K562 (cell line): ENCODE measurements at regions not wholly inside any gene's neighbourhood (a gene's known extent, or its start where the extent isn't known, plus 50 kb on each side); places are given as distances from the start of the nearest gene placed in this dataset.

Source experiments
- ATAC-seq: fragments of 200-7000 bp; cut with Tn5 transposase; 3 replicates; pipeline ENCODE4 v1.9.1; 2020; ENCODE audit warnings: moderate library complexity
- BruUV-seq: library from RNA; stranded (reverse); fragments of 400-500 nt; replicated peaks from 2 replicates; lab custom pipeline; 2021; lab: Mats Ljungman, UMichigan
- CTCF ChIA-PET: fragments of 300-600 bp; formaldehyde crosslinking; extraction: SDS; loops from one replicate; lab custom pipeline; 2021; ENCODE audit warnings: low intra/inter-chr PET ratio; lab: Yijun Ruan, JAX
- POLR2A ChIA-PET: fragments of 300-600, 350-650 bp; sonication (Branson Sonifier 250); formaldehyde crosslinking; extraction: SDS; loops from one replicate; lab custom pipeline; 2021; ENCODE audit warnings: antibody characterized with exemption, inconsistent platforms; lab: Yijun Ruan, JAX
- DNase-seq, 4 experiments: peaks; one replicate each; pipeline versions ENCODE4 v3.0.0 to v3.0.0-alpha.2; 2011 to 2018; ENCODE audit warnings: low spot score in 3 of 4, mixed read lengths in 3 of 4; ENCODE audit errors: extremely low read depth in 1 of 4
- FAIRE-seq: peaks from 2 replicates; lab custom pipeline; 2011; peaks lifted over from hg19 to GRCh38; lab: Jason Lieb, UNC
- H2AFZ ChIP-seq: 2 replicates; pipeline ENCODE4 v1.6.0; 2011; ENCODE audit warnings: low read depth, low read length, control low read depth, inconsistent platforms
- H3K27ac ChIP-seq: fragments of 200-600 bp; 3 replicates; pipeline ENCODE4 v1.8.0; 2011; ENCODE audit warnings: low read depth, mild to moderate bottlenecking, control low read depth, inconsistent platforms, low read length, moderate library complexity, mixed read lengths; ENCODE audit errors: extremely low read depth
- H3K27me3 ChIP-seq, 2 experiments: fragments of 300-600 bp in 1 of 2; 2 replicates in 1 of 2; 3 replicates in 1 of 2; pipeline versions ENCODE4 v1.6.0 to v1.8.0; 2011; ENCODE audit warnings: inconsistent platforms in 2 of 2, low read length in 2 of 2, mild to moderate bottlenecking in 1 of 2, mixed read lengths in 1 of 2, moderate library complexity in 1 of 2; ENCODE audit not compliant: control insufficient read depth in 2 of 2, insufficient read depth in 2 of 2
- H3K36me3 ChIP-seq: fragments of 300-600 bp; 3 replicates; pipeline ENCODE4 v1.8.0; 2011; ENCODE audit warnings: mild to moderate bottlenecking, low read length, inconsistent platforms; ENCODE audit not compliant: control insufficient read depth, insufficient read depth
- H3K4me1 ChIP-seq, 2 experiments: fragments of 200-600 bp in 1 of 2; replicated peaks in 1 of 2; 2 replicates in 1 of 2; 3 replicates in 1 of 2; pipeline versions ENCODE4 v1.5.1 to v1.8.0; 2011; ENCODE audit warnings: inconsistent platforms in 2 of 2, low read length in 2 of 2, mild to moderate bottlenecking in 1 of 2, mixed read lengths in 1 of 2, moderate library complexity in 1 of 2; ENCODE audit not compliant: control insufficient read depth in 2 of 2, insufficient read depth in 2 of 2
- H3K4me2 ChIP-seq: 2 replicates; pipeline ENCODE4 v1.6.1; 2011; ENCODE audit warnings: low read length, control low read depth, inconsistent platforms, mixed read lengths; ENCODE audit not compliant: insufficient read depth
- H3K4me3 ChIP-seq: fragments of 200-600 bp; sonication (generic), shearing (Covaris generic); 2 replicates; pipeline ENCODE4 v1.5.1; 2016; ENCODE audit warnings: control low read depth, inconsistent platforms
- H3K79me2 ChIP-seq: fragments of 200-600 bp; 3 replicates; pipeline ENCODE4 v1.8.0; 2011; ENCODE audit warnings: low read length, inconsistent platforms; ENCODE audit not compliant: control insufficient read depth, insufficient read depth
- H3K9ac ChIP-seq, 2 experiments: 2 replicates each; pipeline versions ENCODE4 v1.6.0 to v1.6.1; 2011; ENCODE audit warnings: low read depth in 2 of 2, low read length in 2 of 2, control low read depth in 1 of 2, inconsistent platforms in 1 of 2, mild to moderate bottlenecking in 1 of 2, mixed read lengths in 1 of 2; ENCODE audit not compliant: insufficient read depth in 1 of 2
- H3K9me1 ChIP-seq: one replicate; pipeline ENCODE4 v1.6.0; 2011; ENCODE audit warnings: inconsistent platforms, mild to moderate bottlenecking, low read length, moderate library complexity; ENCODE audit not compliant: control insufficient read depth, insufficient read depth
- H3K9me3 ChIP-seq: replicated peaks from 2 replicates; pipeline ENCODE4 v1.5.1; 2011; ENCODE audit warnings: low read depth, low read length, inconsistent platforms; ENCODE audit not compliant: control insufficient read depth, insufficient read depth
- H4K20me1 ChIP-seq: replicated peaks from 2 replicates; pipeline ENCODE4 v1.6.1; 2011; ENCODE audit warnings: low read length, inconsistent platforms, mixed read lengths; ENCODE audit not compliant: control insufficient read depth, insufficient read depth
- CREB1 ChIP-seq, 2 experiments: sonication (generic) in 1 of 2; formaldehyde crosslinking in 1 of 2; IDR thresholded peaks; 2 replicates each; pipeline versions ENCODE4 v1.6.1 to v1.8.0; 2012 to 2022; ENCODE audit warnings: inconsistent platforms in 1 of 2, mild to moderate bottlenecking in 1 of 2, missing genetic modification reagents in 1 of 2, moderate library complexity in 1 of 2
- JUN ChIP-seq, 2 experiments: sonication (generic) in 1 of 2; formaldehyde crosslinking in 1 of 2; IDR thresholded peaks; 2 replicates each; pipeline versions ENCODE4 v1.6.1 to v1.8.0; 2012 to 2022; ENCODE audit warnings: borderline replicate concordance in 2 of 2, mild to moderate bottlenecking in 2 of 2, improper control_type of control experiment in 1 of 2, low read depth in 1 of 2, low read length in 1 of 2, missing genetic modification reagents in 1 of 2
- RBBP5 ChIP-seq: fragments of 200-600 bp; sonication (generic); IDR thresholded peaks from 2 replicates; pipeline ENCODE4 v1.6.1; 2012; ENCODE audit warnings: borderline replicate concordance, mild to moderate bottlenecking, low read length, control low read depth, inconsistent platforms; ENCODE audit not compliant: insufficient read depth, poor library complexity, severe bottlenecking
- ZNF175 ChIP-seq: fragments of 200-800 bp; sonication (Bioruptor generic); IDR thresholded peaks from 2 replicates; pipeline ENCODE4 v1.6.1; 2016; ENCODE audit warnings: low read depth, mild to moderate bottlenecking, missing genetic modification characterization, missing compliant biosample characterization
- ZNF24 ChIP-seq: fragments of 450-650 bp; IDR thresholded peaks from 2 replicates; pipeline ENCODE4 v1.6.1; 2016
- WGBS: fragments of 100-300 bp; shearing (Covaris generic); methylation state at CpG from one replicate; pipeline ENCODE4 v1.1.6; 2016; ENCODE audit warnings: low coverage, mixed read lengths; ENCODE audit not compliant: insufficient coverage; ENCODE audit errors: missing lambda C conversion rate; 5-methylcytosine and 5-hydroxymethylcytosine counted together
- in situ Hi-C: fragments of 300-500 bp; cut with MboI; formaldehyde crosslinking; loops from 4 replicates; pipeline ENCODE4 v1.15.0; 2018; ENCODE audit warnings: inconsistent platforms, mixed read lengths
- intact Hi-C: fragments of 100-400 bp; cut with micrococcal nuclease; formaldehyde crosslinking; loops from 2 replicates; pipeline ENCODE4 v1.14.2; 2022
- TF ChIP-seq, protein P1 (sequence below), 2 experiments: fragments of 450-650 bp; formaldehyde crosslinking in 1 of 2; IDR thresholded peaks; 2 replicates each; pipeline versions ENCODE4 v1.4.0 to v1.6.1; 2014 to 2020; ENCODE audit warnings: mild to moderate bottlenecking in 2 of 2, borderline replicate concordance in 1 of 2, low read depth in 1 of 2
- TF ChIP-seq, protein P2 (sequence below), 2 experiments: fragments of 450-650 bp; IDR thresholded peaks; 2 replicates each; pipeline ENCODE4 v1.6.1; 2018; ENCODE audit warnings: mild to moderate bottlenecking in 2 of 2, low read depth in 1 of 2; ENCODE audit not compliant: partially characterized antibody in 2 of 2

DNA sequence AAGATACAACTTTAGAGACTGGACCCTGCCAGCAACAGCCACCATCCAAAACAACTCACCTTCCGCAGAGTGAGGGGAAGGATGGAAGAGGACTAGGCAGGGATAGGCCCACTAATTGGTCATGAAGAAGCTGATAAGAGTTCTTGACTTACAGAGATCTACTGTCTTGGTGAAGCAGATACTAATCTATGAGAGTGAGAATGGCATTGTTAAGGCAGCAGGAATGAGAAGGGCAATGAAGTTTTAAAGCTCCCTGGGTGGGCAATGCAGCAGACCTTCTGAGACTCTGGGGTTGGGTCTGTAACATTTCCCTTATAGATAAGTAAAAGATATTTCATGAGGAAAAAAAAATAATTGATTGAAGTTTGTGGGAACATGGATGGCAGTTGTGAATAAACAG is 63.7 kb downstream of the KLF12 start:
- CTCF ChIA-PET = no interaction called here
- no peaks in the 10 kb centered on the region for H3K27me3 ChIP-seq
- no CpG with 5 or more reads among the region's 1 CpG for WGBS
- no peak overlapping the region for H3K4me3 ChIP-seq
- no peak overlapping the region for H3K9ac ChIP-seq
- POLR2A ChIA-PET = no interaction called here
- H3K27ac ChIP-seq = no peak overlapping the region
- no peaks in the 10 kb centered on the region for H3K36me3 ChIP-seq
- FAIRE-seq = no peak
- no peak for DNase-seq
- H3K79me2 ChIP-seq = no peaks in the 10 kb centered on the region
- no peak overlapping the region for H2AFZ ChIP-seq
- H3K4me1 ChIP-seq = no peaks in the 10 kb centered on the region
- in situ Hi-C loops = no loop called here
- no peak overlapping the region for H3K4me2 ChIP-seq
- H3K9me1 ChIP-seq = no peaks in the 10 kb centered on the region
- no TSS peak for BruUV-seq
- intact Hi-C loops = no loop called here
- H3K9me3 ChIP-seq = no peaks in the 10 kb centered on the region
- ATAC-seq = no peak
- no peaks in the 10 kb centered on the region for H4K20me1 ChIP-seq
- TF ChIP-seq RBBP5 (no peak), CREB1 (IDR thresholded peaks at IDR 0.05) (no peak), CREB1 (CRISPR knock-in tag; IDR thresholded peaks at IDR 0.05) (no peak), ZNF24 (no peak), JUN (IDR thresholded peaks at IDR 0.05; ENCODE audit: borderline replicate concordance, low read depth, low read length) (no peak), JUN (CRISPR knock-in tag; IDR thresholded peaks at IDR 0.05; ENCODE audit: borderline replicate concordance) (no peak), ZNF175 (CRISPR knock-in tag) (no peak)
- TF ChIP-seq, protein P1, sequence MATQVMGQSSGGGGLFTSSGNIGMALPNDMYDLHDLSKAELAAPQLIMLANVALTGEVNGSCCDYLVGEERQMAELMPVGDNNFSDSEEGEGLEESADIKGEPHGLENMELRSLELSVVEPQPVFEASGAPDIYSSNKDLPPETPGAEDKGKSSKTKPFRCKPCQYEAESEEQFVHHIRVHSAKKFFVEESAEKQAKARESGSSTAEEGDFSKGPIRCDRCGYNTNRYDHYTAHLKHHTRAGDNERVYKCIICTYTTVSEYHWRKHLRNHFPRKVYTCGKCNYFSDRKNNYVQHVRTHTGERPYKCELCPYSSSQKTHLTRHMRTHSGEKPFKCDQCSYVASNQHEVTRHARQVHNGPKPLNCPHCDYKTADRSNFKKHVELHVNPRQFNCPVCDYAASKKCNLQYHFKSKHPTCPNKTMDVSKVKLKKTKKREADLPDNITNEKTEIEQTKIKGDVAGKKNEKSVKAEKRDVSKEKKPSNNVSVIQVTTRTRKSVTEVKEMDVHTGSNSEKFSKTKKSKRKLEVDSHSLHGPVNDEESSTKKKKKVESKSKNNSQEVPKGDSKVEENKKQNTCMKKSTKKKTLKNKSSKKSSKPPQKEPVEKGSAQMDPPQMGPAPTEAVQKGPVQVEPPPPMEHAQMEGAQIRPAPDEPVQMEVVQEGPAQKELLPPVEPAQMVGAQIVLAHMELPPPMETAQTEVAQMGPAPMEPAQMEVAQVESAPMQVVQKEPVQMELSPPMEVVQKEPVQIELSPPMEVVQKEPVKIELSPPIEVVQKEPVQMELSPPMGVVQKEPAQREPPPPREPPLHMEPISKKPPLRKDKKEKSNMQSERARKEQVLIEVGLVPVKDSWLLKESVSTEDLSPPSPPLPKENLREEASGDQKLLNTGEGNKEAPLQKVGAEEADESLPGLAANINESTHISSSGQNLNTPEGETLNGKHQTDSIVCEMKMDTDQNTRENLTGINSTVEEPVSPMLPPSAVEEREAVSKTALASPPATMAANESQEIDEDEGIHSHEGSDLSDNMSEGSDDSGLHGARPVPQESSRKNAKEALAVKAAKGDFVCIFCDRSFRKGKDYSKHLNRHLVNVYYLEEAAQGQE (IDR thresholded peaks at IDR 0.05; ENCODE audit: borderline replicate concordance) = no peak
- TF ChIP-seq, protein P1 (CRISPR knock-in tag; IDR thresholded peaks at IDR 0.05; ENCODE audit: low read depth) = no peak
- TF ChIP-seq, protein P2, sequence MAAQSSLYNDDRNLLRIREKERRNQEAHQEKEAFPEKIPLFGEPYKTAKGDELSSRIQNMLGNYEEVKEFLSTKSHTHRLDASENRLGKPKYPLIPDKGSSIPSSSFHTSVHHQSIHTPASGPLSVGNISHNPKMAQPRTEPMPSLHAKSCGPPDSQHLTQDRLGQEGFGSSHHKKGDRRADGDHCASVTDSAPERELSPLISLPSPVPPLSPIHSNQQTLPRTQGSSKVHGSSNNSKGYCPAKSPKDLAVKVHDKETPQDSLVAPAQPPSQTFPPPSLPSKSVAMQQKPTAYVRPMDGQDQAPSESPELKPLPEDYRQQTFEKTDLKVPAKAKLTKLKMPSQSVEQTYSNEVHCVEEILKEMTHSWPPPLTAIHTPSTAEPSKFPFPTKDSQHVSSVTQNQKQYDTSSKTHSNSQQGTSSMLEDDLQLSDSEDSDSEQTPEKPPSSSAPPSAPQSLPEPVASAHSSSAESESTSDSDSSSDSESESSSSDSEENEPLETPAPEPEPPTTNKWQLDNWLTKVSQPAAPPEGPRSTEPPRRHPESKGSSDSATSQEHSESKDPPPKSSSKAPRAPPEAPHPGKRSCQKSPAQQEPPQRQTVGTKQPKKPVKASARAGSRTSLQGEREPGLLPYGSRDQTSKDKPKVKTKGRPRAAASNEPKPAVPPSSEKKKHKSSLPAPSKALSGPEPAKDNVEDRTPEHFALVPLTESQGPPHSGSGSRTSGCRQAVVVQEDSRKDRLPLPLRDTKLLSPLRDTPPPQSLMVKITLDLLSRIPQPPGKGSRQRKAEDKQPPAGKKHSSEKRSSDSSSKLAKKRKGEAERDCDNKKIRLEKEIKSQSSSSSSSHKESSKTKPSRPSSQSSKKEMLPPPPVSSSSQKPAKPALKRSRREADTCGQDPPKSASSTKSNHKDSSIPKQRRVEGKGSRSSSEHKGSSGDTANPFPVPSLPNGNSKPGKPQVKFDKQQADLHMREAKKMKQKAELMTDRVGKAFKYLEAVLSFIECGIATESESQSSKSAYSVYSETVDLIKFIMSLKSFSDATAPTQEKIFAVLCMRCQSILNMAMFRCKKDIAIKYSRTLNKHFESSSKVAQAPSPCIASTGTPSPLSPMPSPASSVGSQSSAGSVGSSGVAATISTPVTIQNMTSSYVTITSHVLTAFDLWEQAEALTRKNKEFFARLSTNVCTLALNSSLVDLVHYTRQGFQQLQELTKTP (IDR thresholded peaks at IDR 0.05; ENCODE audit: low read depth in 1 of 2, partially characterized antibody in 2 of 2) = no peak
